ENCODE measurements at regions not wholly inside any gene's neighbourhood (a gene's known extent, or its start where the extent isn't known, plus 50 kb on each side); places are given as distances from the start of the nearest gene placed in this dataset.
"Not testable (repeated sequence)": the region's sequence is repeated elsewhere in the genome, so short reads cannot be mapped to it uniquely, and the experiment has no call there.

- not testable (repeated sequence) for H3K36me3 ChIP-seq (ENCODE audit: control insufficient read depth, insufficient read depth, low read length); H3K27me3 ChIP-seq (ENCODE audit: control insufficient read depth, insufficient read depth, low read length); H3K27ac ChIP-seq (ENCODE audit: low read depth, low read length); H3K4me1 ChIP-seq (ENCODE audit: control insufficient read depth, insufficient read depth, low read length); H3K4me3 ChIP-seq (ENCODE audit: low read depth, low read length); H3K9ac ChIP-seq (ENCODE audit: low read depth, low read length); H3K9me3 ChIP-seq (ENCODE audit: control insufficient read depth, insufficient read depth, low read length)
Measured at GRCh38 chr5:34096033-34096432, 53.0 kb upstream of the C1QTNF3 start.

GRCh38 chr5:34099891-34100290 lies 56.9 kb upstream of the C1QTNF3 start:
- H3K4me3 ChIP-seq (ENCODE audit: low read depth, low read length); H3K9ac ChIP-seq (ENCODE audit: low read depth, low read length); H3K27ac ChIP-seq (ENCODE audit: low read depth, low read length); H3K9me3 ChIP-seq (ENCODE audit: control insufficient read depth, insufficient read depth, low read length); H3K27me3 ChIP-seq (ENCODE audit: control insufficient read depth, insufficient read depth, low read length); H3K4me1 ChIP-seq (ENCODE audit: control insufficient read depth, insufficient read depth, low read length); H3K36me3 ChIP-seq (ENCODE audit: control insufficient read depth, insufficient read depth, low read length): not testable (repeated sequence)

GRCh38 chr5:34101567-34101966 lies 58.6 kb upstream of the C1QTNF3 start:
- H3K9me3 ChIP-seq (ENCODE audit: control insufficient read depth, insufficient read depth, low read length); H3K36me3 ChIP-seq (ENCODE audit: control insufficient read depth, insufficient read depth, low read length); H3K27me3 ChIP-seq (ENCODE audit: control insufficient read depth, insufficient read depth, low read length); H3K9ac ChIP-seq (ENCODE audit: low read depth, low read length); H3K4me1 ChIP-seq (ENCODE audit: control insufficient read depth, insufficient read depth, low read length); H3K27ac ChIP-seq (ENCODE audit: low read depth, low read length); H3K4me3 ChIP-seq (ENCODE audit: low read depth, low read length): not testable (repeated sequence)

GRCh38 chr5:34108897-34109296 lies 65.9 kb upstream of the C1QTNF3 start:
- H3K9ac ChIP-seq (ENCODE audit: low read depth, low read length); H3K27me3 ChIP-seq (ENCODE audit: control insufficient read depth, insufficient read depth, low read length); H3K4me1 ChIP-seq (ENCODE audit: control insufficient read depth, insufficient read depth, low read length); H3K36me3 ChIP-seq (ENCODE audit: control insufficient read depth, insufficient read depth, low read length); H3K27ac ChIP-seq (ENCODE audit: low read depth, low read length); H3K4me3 ChIP-seq (ENCODE audit: low read depth, low read length); H3K9me3 ChIP-seq (ENCODE audit: control insufficient read depth, insufficient read depth, low read length): not testable (repeated sequence)

GRCh38 chr5:34124280-34124679 lies 81.3 kb upstream of the C1QTNF3 start:
- H3K4me1 ChIP-seq (ENCODE audit: control insufficient read depth, insufficient read depth, low read length); H3K36me3 ChIP-seq (ENCODE audit: control insufficient read depth, insufficient read depth, low read length); H3K4me3 ChIP-seq (ENCODE audit: low read depth, low read length); H3K9me3 ChIP-seq (ENCODE audit: control insufficient read depth, insufficient read depth, low read length); H3K27me3 ChIP-seq (ENCODE audit: control insufficient read depth, insufficient read depth, low read length); H3K9ac ChIP-seq (ENCODE audit: low read depth, low read length); H3K27ac ChIP-seq (ENCODE audit: low read depth, low read length): not testable (repeated sequence)

GRCh38 chr5:34125354-34125753 lies 82.3 kb upstream of the C1QTNF3 start:
- not testable (repeated sequence) for H3K4me3 ChIP-seq (ENCODE audit: low read depth, low read length); H3K9me3 ChIP-seq (ENCODE audit: control insufficient read depth, insufficient read depth, low read length); H3K27me3 ChIP-seq (ENCODE audit: control insufficient read depth, insufficient read depth, low read length); H3K36me3 ChIP-seq (ENCODE audit: control insufficient read depth, insufficient read depth, low read length); H3K4me1 ChIP-seq (ENCODE audit: control insufficient read depth, insufficient read depth, low read length); H3K27ac ChIP-seq (ENCODE audit: low read depth, low read length); H3K9ac ChIP-seq (ENCODE audit: low read depth, low read length)

- H3K36me3 ChIP-seq (ENCODE audit: control insufficient read depth, insufficient read depth, low read length); H3K27ac ChIP-seq (ENCODE audit: low read depth, low read length); H3K27me3 ChIP-seq (ENCODE audit: control insufficient read depth, insufficient read depth, low read length); H3K4me1 ChIP-seq (ENCODE audit: control insufficient read depth, insufficient read depth, low read length); H3K9ac ChIP-seq (ENCODE audit: low read depth, low read length); H3K4me3 ChIP-seq (ENCODE audit: low read depth, low read length); H3K9me3 ChIP-seq (ENCODE audit: control insufficient read depth, insufficient read depth, low read length): not testable (repeated sequence)
Measured at GRCh38 chr5:34126741-34127140, 83.7 kb upstream of the C1QTNF3 start.

GRCh38 chr5:34127818-34128217 lies 84.8 kb upstream of the C1QTNF3 start:
- not testable (repeated sequence) for H3K4me3 ChIP-seq (ENCODE audit: low read depth, low read length); H3K27ac ChIP-seq (ENCODE audit: low read depth, low read length); H3K4me1 ChIP-seq (ENCODE audit: control insufficient read depth, insufficient read depth, low read length); H3K9me3 ChIP-seq (ENCODE audit: control insufficient read depth, insufficient read depth, low read length); H3K9ac ChIP-seq (ENCODE audit: low read depth, low read length); H3K36me3 ChIP-seq (ENCODE audit: control insufficient read depth, insufficient read depth, low read length); H3K27me3 ChIP-seq (ENCODE audit: control insufficient read depth, insufficient read depth, low read length)

- not testable (repeated sequence) for H3K9ac ChIP-seq (ENCODE audit: low read depth, low read length); H3K27me3 ChIP-seq (ENCODE audit: control insufficient read depth, insufficient read depth, low read length); H3K4me3 ChIP-seq (ENCODE audit: low read depth, low read length); H3K36me3 ChIP-seq (ENCODE audit: control insufficient read depth, insufficient read depth, low read length); H3K9me3 ChIP-seq (ENCODE audit: control insufficient read depth, insufficient read depth, low read length); H3K4me1 ChIP-seq (ENCODE audit: control insufficient read depth, insufficient read depth, low read length); H3K27ac ChIP-seq (ENCODE audit: low read depth, low read length)
Measured at GRCh38 chr5:34128890-34129289, 85.9 kb upstream of the C1QTNF3 start.

GRCh38 chr5:34154988-34155387 lies 112.0 kb upstream of the C1QTNF3 start:
- not testable (repeated sequence) for H3K27me3 ChIP-seq (ENCODE audit: control insufficient read depth, insufficient read depth, low read length); H3K4me1 ChIP-seq (ENCODE audit: control insufficient read depth, insufficient read depth, low read length); H3K4me3 ChIP-seq (ENCODE audit: low read depth, low read length); H3K9me3 ChIP-seq (ENCODE audit: control insufficient read depth, insufficient read depth, low read length); H3K36me3 ChIP-seq (ENCODE audit: control insufficient read depth, insufficient read depth, low read length); H3K27ac ChIP-seq (ENCODE audit: low read depth, low read length); H3K9ac ChIP-seq (ENCODE audit: low read depth, low read length)

- not testable (repeated sequence) for H3K4me3 ChIP-seq (ENCODE audit: low read depth, low read length); H3K9ac ChIP-seq (ENCODE audit: low read depth, low read length); H3K36me3 ChIP-seq (ENCODE audit: control insufficient read depth, insufficient read depth, low read length); H3K27me3 ChIP-seq (ENCODE audit: control insufficient read depth, insufficient read depth, low read length); H3K9me3 ChIP-seq (ENCODE audit: control insufficient read depth, insufficient read depth, low read length); H3K27ac ChIP-seq (ENCODE audit: low read depth, low read length); H3K4me1 ChIP-seq (ENCODE audit: control insufficient read depth, insufficient read depth, low read length)
Measured at GRCh38 chr5:34156703-34157414, 113.8 kb upstream of the C1QTNF3 start.

- H3K9ac ChIP-seq (ENCODE audit: low read depth, low read length); H3K36me3 ChIP-seq (ENCODE audit: control insufficient read depth, insufficient read depth, low read length); H3K9me3 ChIP-seq (ENCODE audit: control insufficient read depth, insufficient read depth, low read length); H3K27me3 ChIP-seq (ENCODE audit: control insufficient read depth, insufficient read depth, low read length); H3K4me1 ChIP-seq (ENCODE audit: control insufficient read depth, insufficient read depth, low read length); H3K27ac ChIP-seq (ENCODE audit: low read depth, low read length); H3K4me3 ChIP-seq (ENCODE audit: low read depth, low read length): not testable (repeated sequence)
Measured at GRCh38 chr5:34160904-34161303, 117.9 kb upstream of the C1QTNF3 start.
